HG02870 (cell line): ENCODE measurements at regions not wholly inside any gene's neighbourhood (a gene's known extent, or its start where the extent isn't known, plus 50 kb on each side); places are given as distances from the start of the nearest gene placed in this dataset.

Source experiments
- ATAC-seq: cut with Tn5 transposase; IDR thresholded peaks from one replicate; pipeline ENCODE4 v1.9.1; 2021; ENCODE audit warnings: mild to moderate bottlenecking, moderate library complexity; ENCODE audit not compliant: unreplicated experiment

GRCh38 chr2:145674705-145675104, 1154.8 kb upstream of the ZEB2 start:
- ATAC-seq: no peak

- no peak for ATAC-seq
Measured at GRCh38 chr2:145669301-145669700, 1149.4 kb upstream of the ZEB2 start.

- ATAC-seq: no peak
Measured at GRCh38 chr2:145666552-145666951, 1146.6 kb upstream of the ZEB2 start.

- no peak for ATAC-seq
Measured at GRCh38 chr2:145657265-145657664, 1137.3 kb upstream of the ZEB2 start.

GRCh38 chr2:145655165-145655765, 1135.3 kb upstream of the ZEB2 start:
- no peak for ATAC-seq

GRCh38 chr2:145654746-145655145, 1134.8 kb upstream of the ZEB2 start:
- no peak for ATAC-seq

- no peak for ATAC-seq
Measured at GRCh38 chr2:145654156-145654555, 1134.2 kb upstream of the ZEB2 start.

GRCh38 chr2:145653553-145653952, 1133.6 kb upstream of the ZEB2 start:
- ATAC-seq: no peak

- no peak for ATAC-seq
Measured at GRCh38 chr2:145652571-145653545, 1132.9 kb upstream of the ZEB2 start.

- ATAC-seq: no peak
Measured at GRCh38 chr2:145652036-145652435, 1132.1 kb upstream of the ZEB2 start.

- no peak for ATAC-seq
Measured at GRCh38 chr2:145650226-145650625, 1130.3 kb upstream of the ZEB2 start.

- no peak for ATAC-seq
Measured at GRCh38 chr2:145649061-145649460, 1129.1 kb upstream of the ZEB2 start.

GRCh38 chr2:145644820-145645302, 1124.9 kb upstream of the ZEB2 start:
- ATAC-seq: peak; percentile 98

- peak; percentile 78 for ATAC-seq
Measured at GRCh38 chr2:145638675-145639074, 1118.8 kb upstream of the ZEB2 start.

- ATAC-seq: no peak
Measured at GRCh38 chr2:145635706-145636427, 1115.9 kb upstream of the ZEB2 start.

- no peak for ATAC-seq
Measured at GRCh38 chr2:145631561-145631960, 1111.6 kb upstream of the ZEB2 start.

- ATAC-seq: no peak
Measured at GRCh38 chr2:145626301-145626700, 1106.4 kb upstream of the ZEB2 start.

GRCh38 chr2:145625111-145625510, 1105.2 kb upstream of the ZEB2 start:
- ATAC-seq: no peak

GRCh38 chr2:145623136-145623535, 1103.2 kb upstream of the ZEB2 start:
- ATAC-seq: no peak

- no peak for ATAC-seq
Measured at GRCh38 chr2:145622285-145622684, 1102.4 kb upstream of the ZEB2 start.

GRCh38 chr2:145617906-145618305, 1098.0 kb upstream of the ZEB2 start:
- ATAC-seq: no peak
